DLD1 (cell line): ENCODE measurements at regions not wholly inside any gene's neighbourhood (a gene's known extent, or its start where the extent isn't known, plus 50 kb on each side); places are given as distances from the start of the nearest gene placed in this dataset.

ENCODE experiments used
- in situ Hi-C: cut with HindIII; loops from 2 replicates; pipeline ENCODE4 v1.10.0; 2017; ENCODE audit warnings: low sequenced_read_pairs

DNA sequence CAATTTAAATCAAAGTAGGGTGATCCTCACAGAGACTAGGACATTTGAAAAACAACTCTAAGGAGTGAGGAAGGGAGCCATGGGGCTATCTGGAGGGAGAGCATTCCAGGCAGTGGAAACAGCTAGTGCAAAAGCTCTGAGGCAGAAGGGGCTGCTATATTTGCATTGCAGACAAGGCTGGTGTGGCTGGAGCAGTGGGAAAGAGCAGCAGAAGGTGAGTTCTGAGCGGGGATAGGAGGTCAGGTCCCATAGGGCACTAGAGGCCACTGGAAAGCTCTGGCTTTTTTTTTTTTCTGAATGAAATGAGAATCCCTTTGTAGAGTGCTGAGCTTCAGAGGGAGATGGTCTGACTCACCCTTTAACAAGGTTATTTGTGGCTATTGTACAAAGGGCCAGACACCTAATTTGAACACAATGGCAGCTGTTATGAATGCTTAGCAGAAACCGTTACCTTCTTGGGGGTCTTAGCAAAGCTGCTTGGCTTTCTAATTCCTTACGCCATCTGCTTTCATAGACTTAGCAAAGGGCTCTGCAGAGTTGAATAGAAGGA lies 291.6 kb downstream of the BUD13 start:
- in situ Hi-C loops = no loop called here

DNA sequence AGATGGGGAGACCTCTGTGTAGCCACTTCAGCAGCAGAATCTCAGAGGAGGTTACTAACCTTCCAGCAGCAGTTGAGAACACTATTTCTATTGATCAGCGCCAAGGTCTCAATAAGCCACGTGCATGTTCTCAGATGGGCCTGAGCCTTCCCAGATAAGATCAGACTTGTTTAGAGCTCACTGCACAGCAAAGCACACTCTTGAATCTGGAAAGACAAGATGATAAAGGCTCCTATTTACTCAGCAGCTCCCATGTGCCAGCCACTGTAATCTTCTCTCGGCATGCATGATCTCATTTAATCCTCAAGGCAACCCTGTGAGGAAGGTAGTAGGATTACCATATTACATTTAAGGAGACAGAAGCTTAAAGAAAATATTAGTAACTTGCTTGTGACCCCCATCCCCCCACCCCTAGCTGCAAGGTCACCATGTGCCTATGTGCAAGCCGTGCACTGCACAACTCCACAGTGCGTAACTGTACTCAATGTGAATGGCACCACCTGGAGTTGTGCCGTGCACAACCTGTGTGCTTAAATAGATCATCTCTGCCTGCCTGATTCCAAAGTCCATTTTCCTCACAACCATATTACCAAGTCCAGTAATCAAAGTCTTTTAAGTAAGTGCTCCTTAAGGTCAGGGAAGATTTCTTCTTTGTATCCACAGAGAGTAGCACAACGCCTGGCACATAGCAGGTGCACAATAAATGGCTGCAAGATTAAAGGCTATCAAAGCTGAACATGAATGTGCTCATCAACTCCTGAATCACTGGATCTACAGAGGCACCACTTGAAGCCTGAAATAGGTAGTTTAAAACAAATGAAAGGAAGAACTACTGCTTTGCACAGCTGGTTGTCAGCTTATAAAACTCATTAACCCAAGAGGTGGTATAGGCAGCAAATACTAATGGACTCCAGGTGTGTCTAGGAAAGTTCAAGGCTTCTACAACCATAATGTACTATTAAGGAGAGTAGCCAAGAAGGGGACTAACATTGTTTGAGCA lies 293.8 kb downstream of the BUD13 start:
- in situ Hi-C loops = no loop called here

DNA sequence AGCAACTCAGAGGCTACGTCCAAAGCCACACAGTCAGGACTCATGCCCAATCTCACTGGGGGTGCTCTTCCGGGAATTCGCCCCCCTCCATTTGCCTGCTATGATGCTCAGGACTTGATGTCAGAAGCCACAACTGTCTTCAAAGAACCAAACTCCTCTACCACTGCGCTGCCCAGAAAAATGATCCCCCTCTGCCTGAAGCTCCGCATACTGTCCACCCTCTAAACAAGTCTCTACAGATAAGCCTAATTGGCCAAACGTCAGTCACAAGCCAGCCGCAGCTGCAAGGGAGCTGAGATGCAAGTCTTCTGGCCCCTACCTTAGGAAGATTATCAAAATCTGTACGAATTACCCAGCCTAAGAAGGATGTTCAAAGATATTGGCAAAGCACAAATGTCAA lies 294.6 kb downstream of the BUD13 start:
- in situ Hi-C loops = no loop called here

DNA sequence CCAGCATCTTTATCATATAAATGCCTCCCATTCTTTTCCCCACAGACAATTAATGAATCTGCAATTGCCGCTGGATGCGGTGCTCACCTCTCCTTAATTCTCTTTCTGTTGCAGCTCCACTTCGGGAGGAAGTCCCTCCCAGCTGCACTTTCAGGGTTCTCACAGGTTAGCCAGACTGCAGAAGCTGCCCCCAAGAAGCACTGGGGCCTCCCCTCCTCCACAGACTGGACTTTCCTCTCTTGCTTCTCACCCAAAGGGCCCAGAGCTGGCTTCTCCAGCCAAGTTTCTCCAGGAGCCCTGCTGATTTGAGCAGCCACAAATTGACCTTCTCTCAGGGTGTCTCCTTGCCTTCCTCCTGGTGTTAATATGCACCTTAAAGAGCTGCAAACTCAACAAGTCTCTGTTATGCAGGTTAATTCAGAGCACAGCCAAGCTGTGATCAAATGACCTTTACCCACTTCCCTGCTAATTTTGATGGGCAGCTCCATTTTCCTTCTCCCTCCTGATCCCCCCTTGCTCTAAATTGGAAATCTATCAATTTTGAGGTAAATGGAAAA lies 298.9 kb downstream of the BUD13 start:
- in situ Hi-C loops = no loop called here

DNA sequence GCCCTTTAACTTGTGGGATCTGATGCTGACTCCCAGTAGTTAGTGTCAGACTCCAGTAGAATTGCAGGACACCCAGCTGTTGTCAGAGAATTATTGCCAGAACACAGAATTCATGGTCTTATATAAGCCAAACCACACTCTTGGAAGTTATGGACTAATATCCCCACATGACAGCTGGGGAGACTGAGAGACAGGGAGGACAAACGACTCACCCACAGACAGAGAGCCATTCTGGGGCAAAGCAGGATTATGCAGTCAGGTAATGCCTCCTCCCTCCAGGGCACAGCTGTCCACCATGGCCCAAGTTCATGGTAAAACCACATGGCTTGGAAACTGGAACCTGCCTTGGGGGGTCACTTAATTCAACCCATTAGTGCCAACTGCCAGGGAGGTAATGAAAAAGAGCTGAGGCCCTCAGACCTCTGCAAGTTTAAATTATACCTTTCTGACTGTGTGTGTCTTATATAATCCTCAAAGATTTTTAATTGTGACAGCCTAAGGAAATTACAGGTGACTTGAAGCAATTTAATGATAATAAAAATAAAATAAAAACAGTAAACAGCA lies 299.5 kb downstream of the BUD13 start:
- in situ Hi-C loops = no loop called here

DNA sequence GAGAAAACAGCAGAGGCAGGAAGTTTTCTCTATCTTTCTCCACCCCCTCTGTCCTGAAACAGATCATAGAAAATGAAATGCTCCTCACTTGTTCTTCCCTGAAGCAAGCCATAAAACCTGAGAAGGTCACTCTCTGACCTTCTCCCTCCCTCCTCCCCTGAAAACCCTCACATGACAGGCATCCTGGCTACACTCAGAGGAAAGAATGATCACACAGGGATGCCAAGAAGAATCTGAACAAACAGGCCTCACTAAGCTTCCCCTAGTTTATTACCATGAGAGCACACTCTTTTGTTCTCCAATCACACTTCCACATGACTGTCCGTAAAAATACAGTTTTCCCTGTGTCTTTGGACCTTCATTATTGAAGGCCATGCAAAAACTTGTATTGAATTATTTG lies 300.1 kb downstream of the BUD13 start:
- in situ Hi-C loops = no loop called here

DNA sequence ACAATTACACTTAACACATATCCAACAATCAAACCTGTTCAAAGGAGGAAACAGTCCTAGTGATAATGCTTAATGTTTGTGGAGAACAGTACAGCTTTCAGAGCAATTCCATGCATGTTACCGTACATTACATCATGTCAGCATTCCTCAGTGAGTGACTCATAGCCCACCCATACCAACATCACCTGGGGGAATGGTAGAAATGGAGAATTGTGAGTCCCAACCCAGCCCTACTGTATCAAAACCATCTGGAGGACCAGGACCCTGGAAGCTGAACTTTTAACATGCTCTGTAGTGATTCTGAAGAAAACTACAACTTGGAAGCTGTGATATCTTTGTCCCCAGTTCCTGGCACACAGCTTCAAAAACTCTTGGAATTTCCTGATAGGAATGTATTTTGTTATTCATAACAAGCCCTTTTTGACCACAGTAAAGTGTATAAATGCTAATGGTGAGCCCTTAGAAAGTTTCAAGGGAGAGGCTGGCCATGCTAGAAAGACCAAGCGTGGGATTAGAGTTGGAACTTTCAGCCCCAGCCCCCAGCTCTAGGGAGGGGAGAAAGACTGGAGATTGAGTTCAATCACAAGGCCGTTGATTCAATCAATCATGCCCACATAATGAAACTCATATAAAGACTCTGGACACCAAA lies 301.1 kb downstream of the BUD13 start:
- in situ Hi-C loops = no loop called here

DNA sequence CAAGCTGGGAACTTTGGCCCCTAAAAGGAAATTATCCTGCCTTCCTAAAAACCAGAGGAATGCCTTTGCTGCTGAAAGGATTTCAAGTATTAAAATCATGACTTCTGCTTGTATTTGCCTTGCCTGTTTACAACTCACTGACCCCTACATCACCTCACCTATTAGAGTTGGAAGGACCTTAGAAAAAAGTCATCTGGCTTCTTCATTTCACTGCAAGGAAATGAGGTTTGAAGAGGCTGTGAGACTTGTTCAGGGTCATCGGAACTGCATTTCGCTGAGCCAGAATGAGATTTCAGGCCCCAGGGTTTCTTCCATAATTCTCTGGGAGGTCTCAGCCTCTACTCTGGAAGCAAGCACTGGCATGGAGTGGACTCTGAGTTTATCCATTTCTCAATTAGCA lies 304.1 kb downstream of the BUD13 start:
- in situ Hi-C loops = no loop called here

DNA sequence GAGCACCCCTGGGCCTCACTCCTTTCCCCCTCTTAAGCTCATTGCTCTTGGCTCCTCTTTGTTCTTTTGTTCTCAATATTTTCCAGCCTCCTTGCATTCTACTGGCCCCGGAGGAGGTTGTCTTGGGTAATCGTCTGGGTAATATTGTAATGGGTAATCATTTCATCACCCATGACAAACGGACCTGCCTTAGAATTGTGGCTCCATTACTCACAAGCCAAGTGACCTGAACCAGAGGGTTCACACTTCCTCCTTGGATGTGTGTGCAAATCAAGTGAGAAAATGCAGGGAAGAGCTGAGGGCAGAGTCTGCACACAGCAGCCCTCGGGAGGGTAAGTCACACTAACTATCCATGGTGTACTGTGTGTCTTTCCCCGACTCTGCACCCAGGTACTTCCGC lies 305.0 kb downstream of the BUD13 start:
- in situ Hi-C loops = no loop called here

DNA sequence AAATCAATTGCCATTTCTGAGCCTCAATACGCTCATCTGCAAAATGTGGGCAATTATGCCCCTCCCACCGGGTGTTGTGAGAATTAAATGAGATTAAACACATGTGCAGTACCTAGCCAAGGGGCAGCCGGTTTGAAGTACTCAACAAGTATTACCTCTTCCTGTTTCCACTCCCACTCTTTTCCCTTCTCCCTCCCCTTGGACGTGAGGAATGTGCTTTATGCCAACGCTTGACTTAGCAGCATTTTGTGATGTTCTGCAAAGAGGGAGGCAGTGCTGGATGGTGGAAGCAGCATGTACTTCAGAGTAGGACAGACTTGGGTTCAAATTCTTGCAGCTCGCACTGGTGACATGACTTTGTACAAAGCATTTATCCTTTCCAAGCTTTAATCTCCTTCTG lies 306.0 kb downstream of the BUD13 start:
- in situ Hi-C loops = no loop called here

DNA sequence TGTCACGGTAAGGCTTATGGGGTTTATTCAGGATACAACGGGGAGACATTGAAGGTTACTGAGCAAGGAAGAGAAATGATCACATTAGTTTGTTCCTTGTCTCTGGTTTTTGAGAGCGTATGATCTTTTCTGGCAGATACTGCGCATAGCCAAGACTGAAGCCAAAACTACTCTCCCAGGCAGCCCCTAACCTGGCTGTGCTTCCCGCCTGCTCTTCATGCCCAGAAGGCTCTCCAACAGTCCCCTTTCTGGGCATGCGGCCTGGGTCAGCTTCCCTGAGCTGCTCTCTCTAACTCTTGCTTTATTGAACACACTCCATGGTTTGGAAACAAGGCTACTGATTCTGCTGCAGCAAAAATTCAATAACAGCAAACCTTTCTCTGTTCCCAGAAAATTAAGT lies 306.6 kb downstream of the BUD13 start:
- in situ Hi-C loops = no loop called here

DNA sequence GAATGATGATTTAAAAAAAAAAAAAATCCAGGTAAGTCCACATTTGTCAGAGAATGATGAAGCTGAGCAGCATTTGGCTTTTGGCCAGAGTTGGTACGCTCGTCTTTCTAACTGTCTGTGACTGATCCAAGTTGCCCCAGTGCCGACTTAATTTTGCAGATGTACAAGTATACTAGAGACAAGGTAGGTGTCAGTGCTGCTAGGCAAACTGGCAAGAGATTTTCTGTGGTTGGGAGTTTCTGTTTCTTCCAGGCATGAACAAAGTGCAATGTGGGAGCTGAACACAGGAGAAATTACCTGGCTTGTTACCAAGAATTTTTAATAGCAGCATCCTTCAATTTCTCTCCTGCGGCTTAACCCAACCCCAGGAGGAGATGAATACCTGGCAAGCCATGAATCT lies 307.7 kb downstream of the BUD13 start:
- in situ Hi-C loops = no loop called here

DNA sequence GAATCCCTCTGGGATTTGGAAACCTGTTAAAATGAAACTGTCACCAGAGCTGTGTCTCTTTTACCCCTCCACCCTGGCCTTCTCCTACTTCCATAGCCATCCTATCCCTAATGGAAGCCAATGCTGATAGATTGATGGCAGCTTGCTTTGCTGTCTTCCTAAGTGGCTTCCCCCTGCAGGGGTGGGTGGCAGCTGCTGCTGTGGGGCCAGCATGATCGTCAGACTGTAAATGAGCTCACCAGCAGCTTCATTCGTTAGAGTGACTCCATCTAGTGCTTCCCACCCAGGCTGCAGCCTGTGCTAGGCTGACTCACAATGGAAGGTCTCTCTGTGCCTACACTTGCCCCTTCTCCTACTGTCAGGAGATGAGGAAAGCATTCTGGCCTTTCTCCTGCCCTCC lies 311.0 kb downstream of the BUD13 start:
- in situ Hi-C loops = no loop called here

DNA sequence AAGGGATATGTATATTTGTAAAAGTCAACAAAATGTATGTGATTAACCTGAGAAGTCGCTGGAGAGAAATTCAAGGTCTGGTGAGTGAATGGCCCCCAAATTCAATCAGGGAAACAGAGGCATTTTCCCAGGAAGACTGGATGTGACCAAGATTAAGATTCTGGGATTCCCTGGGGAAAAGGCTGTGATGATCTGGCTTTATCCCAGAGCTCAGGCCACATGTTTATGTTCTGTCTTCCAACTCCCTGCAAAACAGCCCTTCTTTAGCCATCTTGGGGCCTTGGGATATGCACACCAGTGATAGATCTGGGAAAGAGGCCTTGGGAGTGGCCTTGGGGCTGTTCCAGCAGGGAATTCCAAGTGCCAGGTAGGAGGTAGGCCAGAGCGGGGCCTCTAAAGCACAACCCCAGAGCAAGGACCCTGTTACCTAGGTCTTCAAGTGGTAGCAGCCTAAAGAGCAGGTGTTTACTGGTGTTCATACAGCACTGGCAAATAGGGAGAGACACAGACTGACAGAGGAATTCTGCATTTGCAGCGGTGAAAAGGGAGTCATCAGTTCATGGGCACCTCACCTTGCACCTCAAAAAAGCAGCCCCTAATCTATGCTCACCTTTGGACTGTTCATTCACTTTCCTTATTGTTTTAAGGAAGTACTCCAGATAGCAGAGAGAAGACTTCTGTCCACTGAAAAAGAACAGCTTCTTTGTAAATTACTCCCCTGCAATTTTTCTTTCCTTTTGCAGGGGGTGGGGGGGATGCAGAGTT lies 312.4 kb downstream of the BUD13 start:
- in situ Hi-C loops = no loop called here

DNA sequence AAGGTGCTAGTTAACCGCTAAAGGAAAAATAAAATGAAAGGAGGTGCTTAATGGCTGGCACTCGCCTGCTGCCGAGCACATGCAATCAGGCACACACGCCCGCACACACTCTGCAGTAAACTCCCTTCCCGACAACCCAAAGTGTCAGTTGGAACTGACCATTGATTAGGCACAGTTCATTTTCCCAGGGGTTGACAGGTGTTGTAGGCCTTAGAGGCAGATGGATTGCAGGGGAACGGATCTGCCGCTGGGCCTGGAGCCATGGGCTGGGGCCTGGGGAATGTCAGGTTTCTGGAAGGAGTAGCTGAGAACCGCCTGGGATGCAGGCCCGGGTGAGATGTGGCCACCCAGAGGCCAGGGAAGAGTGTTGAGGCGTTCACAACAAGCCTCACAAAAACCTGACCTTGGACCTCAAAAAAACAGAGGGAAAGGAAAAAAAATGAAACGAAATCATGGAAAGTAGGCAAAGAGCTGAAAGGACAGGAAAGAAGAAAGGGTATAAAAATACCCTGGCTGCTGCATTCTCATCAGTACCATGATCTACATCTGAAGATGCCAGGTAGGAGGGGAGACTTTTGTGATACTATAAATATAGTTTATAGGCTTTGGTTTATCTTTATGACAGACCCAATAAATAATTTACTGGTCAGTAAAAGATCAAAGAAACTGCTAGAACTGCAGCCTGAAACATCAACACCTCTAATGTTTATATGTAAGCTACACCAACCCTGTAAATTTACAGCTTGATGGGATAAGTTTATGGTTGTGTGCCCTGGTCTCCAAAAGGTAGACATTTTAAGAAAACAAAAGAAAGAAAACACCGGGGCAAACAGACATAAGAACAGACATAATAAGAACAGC lies 313.4 kb downstream of the BUD13 start:
- in situ Hi-C loops = no loop called here

DNA sequence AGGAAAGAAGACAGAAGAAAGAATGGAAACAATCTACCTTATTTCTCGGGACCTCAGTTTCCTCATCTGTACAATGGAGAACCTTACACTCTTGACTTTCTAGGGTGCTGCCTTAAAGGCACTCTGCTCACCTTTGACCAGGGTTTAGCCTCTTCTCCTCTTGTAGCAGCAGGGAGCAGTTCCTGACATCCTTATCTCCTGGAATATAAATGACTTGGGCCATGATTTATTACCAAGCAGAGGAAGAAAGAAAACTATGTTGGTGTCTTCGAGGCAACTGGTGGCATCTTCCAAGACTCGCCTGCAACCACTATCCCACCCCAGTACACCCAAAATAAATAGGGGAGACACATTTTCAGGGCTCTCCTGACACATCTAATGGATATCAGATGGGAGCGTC lies 314.2 kb downstream of the BUD13 start:
- in situ Hi-C loops = no loop called here

DNA sequence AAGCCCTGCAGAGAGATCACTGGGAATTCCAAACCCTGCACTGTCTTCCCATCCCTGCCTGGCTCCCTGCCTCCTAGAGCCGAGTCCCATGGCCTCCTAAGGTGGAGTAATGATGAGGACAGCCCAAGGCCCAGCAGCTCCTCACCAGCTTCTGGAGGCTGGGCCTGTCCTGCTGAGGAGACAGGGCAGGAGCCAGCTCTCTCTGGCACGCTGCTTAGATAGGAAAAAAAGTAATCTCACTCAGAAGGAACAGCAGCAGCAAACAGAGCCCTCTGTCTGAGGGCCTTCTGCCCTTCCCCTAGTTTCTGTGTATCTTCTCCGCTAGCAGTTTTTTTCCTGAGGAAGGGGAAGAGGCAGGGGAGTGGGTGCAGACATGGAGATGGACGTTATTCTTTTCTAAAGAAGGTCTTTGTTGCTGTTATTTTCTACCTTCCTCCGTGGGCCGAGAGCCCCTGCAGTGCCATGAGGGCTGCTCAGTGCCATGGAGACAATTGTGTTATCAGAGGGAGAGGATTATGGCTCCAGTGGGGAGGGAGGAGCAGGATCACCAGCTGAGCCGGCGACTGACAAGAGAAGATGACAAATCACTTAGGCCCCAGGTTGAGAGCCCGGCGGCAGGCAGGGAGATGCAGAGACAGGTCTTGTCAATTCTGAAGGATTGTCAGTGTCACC lies 315.3 kb downstream of the BUD13 start:
- in situ Hi-C loops = no loop called here

DNA sequence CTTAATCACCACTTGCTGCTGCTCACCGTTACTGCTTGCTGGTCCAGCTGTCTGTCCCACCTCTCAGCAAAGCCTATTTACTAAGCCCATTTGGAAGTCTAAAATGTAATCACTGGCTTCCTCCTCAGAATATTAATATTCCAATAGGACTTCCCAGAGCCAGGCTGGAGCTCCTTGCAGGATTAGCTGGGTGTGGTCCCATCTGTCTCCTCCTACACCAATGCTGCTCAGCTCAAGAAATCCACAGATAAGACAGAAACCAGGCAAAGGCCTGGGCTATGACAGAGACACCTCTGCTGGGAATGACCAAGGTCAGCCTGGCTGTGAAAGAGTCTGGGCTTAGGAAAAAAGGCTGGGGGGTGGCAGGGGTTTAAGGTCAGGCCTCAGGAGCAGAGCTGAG lies 317.8 kb downstream of the BUD13 start:
- in situ Hi-C loops = no loop called here

DNA sequence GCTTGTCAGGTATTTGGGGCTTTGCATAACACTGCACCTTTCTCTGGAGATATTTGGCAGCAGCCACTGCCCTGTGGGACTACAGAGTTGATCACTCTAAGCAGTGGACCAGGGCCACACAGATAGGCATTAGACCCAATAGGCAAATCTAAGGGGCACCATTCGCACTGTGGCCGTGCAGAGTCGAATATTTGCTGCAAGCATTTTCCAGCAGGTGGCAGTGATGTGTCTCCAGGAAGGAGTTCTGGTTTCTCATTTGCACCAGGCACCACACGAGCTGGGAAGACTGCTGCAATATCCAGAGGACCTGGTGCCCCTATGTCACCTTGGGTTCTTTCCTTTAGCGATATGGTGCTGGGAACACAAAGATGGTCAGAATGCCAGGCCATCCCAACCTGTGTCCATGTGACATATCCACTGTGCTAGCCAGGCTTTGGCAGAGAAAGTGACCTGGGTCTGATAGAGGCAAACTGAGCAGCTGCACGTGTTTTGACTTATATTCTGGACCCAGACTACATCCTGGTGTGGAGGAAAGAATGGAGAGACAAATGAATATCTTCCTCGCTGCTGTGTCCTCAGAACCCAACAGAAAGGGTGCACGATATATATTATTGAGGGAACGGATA lies 318.7 kb downstream of the BUD13 start:
- in situ Hi-C loops = no loop called here
